Mesenchymal stem cell (in vitro differentiated cells and primary cell): ENCODE measurements at regions not wholly inside any gene's neighbourhood (a gene's known extent, or its start where the extent isn't known, plus 50 kb on each side); places are given as distances from the start of the nearest gene placed in this dataset.

ENCODE experiments used
- DNase-seq: peaks from one replicate; pipeline ENCODE4 v3.0.0-alpha.2; 2013
- H2AFZ ChIP-seq: one replicate; pipeline ENCODE4 v1.6.1; 2013; ENCODE audit warnings: low read depth, mild to moderate bottlenecking, control low read depth, inconsistent platforms, low read length, moderate library complexity
- H2AK5ac ChIP-seq: 2 replicates; pipeline ENCODE4 v1.6.1; 2013; ENCODE audit warnings: low read length, moderate library complexity, mild to moderate bottlenecking, inconsistent platforms; ENCODE audit not compliant: severe bottlenecking
- H2BK120ac ChIP-seq: one replicate; pipeline ENCODE4 v1.6.1; 2013; ENCODE audit warnings: low read depth, mild to moderate bottlenecking, inconsistent platforms, low read length, moderate library complexity
- H2BK12ac ChIP-seq, 2 experiments: one replicate each; pipeline ENCODE4 v1.6.1; 2013; ENCODE audit warnings: inconsistent platforms in 2 of 2, low read length in 2 of 2, mild to moderate bottlenecking in 2 of 2, moderate library complexity in 2 of 2, control low read depth in 1 of 2
- H2BK15ac ChIP-seq: one replicate; pipeline ENCODE4 v1.6.1; 2013; ENCODE audit warnings: mild to moderate bottlenecking, low read depth, inconsistent platforms; ENCODE audit not compliant: poor library complexity, severe bottlenecking
- H2BK5ac ChIP-seq: 2 replicates; pipeline ENCODE4 v1.6.1; 2013; ENCODE audit warnings: low read depth, mild to moderate bottlenecking, low read length, control low read depth, inconsistent platforms; ENCODE audit not compliant: poor library complexity, severe bottlenecking
- H3K14ac ChIP-seq, 2 experiments: one replicate each; pipeline ENCODE4 v1.6.1; 2013; ENCODE audit warnings: inconsistent platforms in 2 of 2, low read length in 2 of 2, control low read depth in 1 of 2, mild to moderate bottlenecking in 1 of 2, moderate library complexity in 1 of 2
- H3K18ac ChIP-seq, 2 experiments: one replicate each; pipeline ENCODE4 v1.6.1; 2013; ENCODE audit warnings: inconsistent platforms in 2 of 2, low read length in 2 of 2, control low read depth in 1 of 2, low read depth in 1 of 2, mild to moderate bottlenecking in 1 of 2
- H3K23ac ChIP-seq, 2 experiments: one replicate each; pipeline ENCODE4 v1.6.1; 2013; ENCODE audit warnings: inconsistent platforms in 2 of 2, low read length in 2 of 2, mild to moderate bottlenecking in 2 of 2, moderate library complexity in 2 of 2, control low read depth in 1 of 2
- H3K27ac ChIP-seq: 2 replicates; pipeline ENCODE4 v1.5.1; 2013; ENCODE audit warnings: mild to moderate bottlenecking, moderate library complexity, low read length, control low read depth, inconsistent platforms; ENCODE audit not compliant: poor library complexity, severe bottlenecking
- H3K27me3 ChIP-seq, 2 experiments: 2 replicates each; pipeline versions ENCODE4 v1.6.1 to v1.7.0; 2013; ENCODE audit warnings: low read length in 2 of 2, mild to moderate bottlenecking in 2 of 2, moderate library complexity in 2 of 2, control low read depth in 1 of 2, inconsistent platforms in 1 of 2; ENCODE audit not compliant: control insufficient read depth in 1 of 2, insufficient read depth in 1 of 2
- H3K36me3 ChIP-seq, 2 experiments: 2 replicates each; pipeline versions ENCODE4 v1.6.1 to v1.7.0; 2013; ENCODE audit warnings: low read length in 2 of 2, control low read depth in 1 of 2, inconsistent platforms in 1 of 2, low read depth in 1 of 2, mild to moderate bottlenecking in 1 of 2; ENCODE audit not compliant: insufficient read depth in 2 of 2, control insufficient read depth in 1 of 2
- H3K4ac ChIP-seq, 2 experiments: one replicate each; pipeline ENCODE4 v1.6.1; 2013; ENCODE audit warnings: inconsistent platforms in 2 of 2, low read length in 2 of 2, mild to moderate bottlenecking in 2 of 2, moderate library complexity in 2 of 2, control low read depth in 1 of 2, low read depth in 1 of 2
- H3K4me1 ChIP-seq: 2 replicates; pipeline ENCODE4 v1.6.1; 2013; ENCODE audit warnings: low read depth, low read length, control low read depth; ENCODE audit not compliant: control insufficient read depth, insufficient read depth
- H3K4me2 ChIP-seq: 2 replicates; pipeline ENCODE4 v1.6.1; 2013; ENCODE audit warnings: low read length, mild to moderate bottlenecking, inconsistent platforms; ENCODE audit not compliant: poor library complexity, severe bottlenecking
- H3K4me3 ChIP-seq, 2 experiments: 2 replicates each; pipeline versions ENCODE4 v1.5.1 to v1.7.0; 2013; ENCODE audit warnings: low read length in 2 of 2, mild to moderate bottlenecking in 2 of 2, control low read depth in 1 of 2, low read depth in 1 of 2; ENCODE audit not compliant: insufficient read depth in 1 of 2
- H3K79me1 ChIP-seq: replicated peaks from 2 replicates; pipeline ENCODE4 v1.6.1; 2013; ENCODE audit warnings: mild to moderate bottlenecking, control low read depth, low read length, inconsistent platforms; ENCODE audit not compliant: poor library complexity, severe bottlenecking
- H3K9ac ChIP-seq: 2 replicates; pipeline ENCODE4 v1.7.0; 2013; ENCODE audit warnings: mild to moderate bottlenecking, low read length, moderate library complexity
- H3K9me3 ChIP-seq: 2 replicates; pipeline ENCODE4 v1.7.0; 2013; ENCODE audit warnings: mild to moderate bottlenecking, low read length; ENCODE audit not compliant: control insufficient read depth
- H4K8ac ChIP-seq: one replicate; pipeline ENCODE4 v1.6.1; 2013; ENCODE audit warnings: inconsistent platforms, mild to moderate bottlenecking, low read length, moderate library complexity
- H4K91ac ChIP-seq: one replicate; pipeline ENCODE4 v1.6.1; 2013; ENCODE audit warnings: mild to moderate bottlenecking, low read length, inconsistent platforms
- WGBS: methylation state at CpG from one replicate; pipeline ENCODE4 v1.1.7; 2013; ENCODE audit warnings: mixed read lengths; 5-methylcytosine and 5-hydroxymethylcytosine counted together

DNA sequence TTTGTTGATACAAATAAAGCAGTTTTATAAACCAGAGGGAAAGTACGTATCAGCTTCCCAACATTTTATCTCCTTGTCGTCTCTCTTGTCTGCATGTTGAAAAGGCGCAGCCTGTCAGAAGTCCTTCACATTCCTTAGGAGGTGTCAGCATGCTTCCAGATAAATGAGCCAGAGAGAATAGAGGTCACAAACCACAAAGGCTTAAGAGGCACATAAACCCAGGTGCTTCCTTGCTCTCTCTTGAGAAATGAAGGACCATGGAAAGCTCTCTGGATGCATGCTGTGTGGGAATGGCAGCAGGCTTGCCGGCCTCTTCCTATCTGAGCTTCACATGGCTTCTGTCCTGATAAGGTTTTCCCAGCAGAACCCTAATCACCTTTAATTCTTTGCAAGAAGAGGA lies 448.5 kb downstream of the XPNPEP1 start:
- WGBS, result 17% methylated on average over 4 of the region's 4 CpGs
- H3K9ac ChIP-seq, result no peak overlapping the region

DNA sequence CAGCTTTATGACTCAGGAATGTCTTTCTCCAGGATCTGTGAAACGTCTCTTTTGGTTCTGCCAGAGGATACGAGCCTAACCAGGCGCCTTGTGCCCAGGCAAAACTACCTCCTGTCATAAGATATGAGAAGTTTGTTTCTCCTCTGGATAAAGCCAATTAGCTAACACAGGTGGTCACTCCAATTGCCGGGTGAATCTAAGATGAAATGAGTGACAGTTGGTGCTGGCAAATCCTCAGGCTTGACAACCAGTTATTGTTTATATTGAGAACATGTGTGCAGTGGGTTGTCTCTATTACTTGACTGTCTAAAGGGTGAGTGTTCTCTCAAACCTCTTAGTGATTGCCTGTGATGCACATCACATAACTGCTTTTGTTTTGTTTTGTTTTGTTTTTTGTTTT lies 449.1 kb downstream of the XPNPEP1 start:
- 18% methylated on average over 2 of the region's 4 CpGs for WGBS

More for the DNA sequence above, 448.5 kb downstream of the XPNPEP1 start:
- Histone ChIP-seq H2BK5ac (no peak overlapping the region), H2AFZ (no peak overlapping the region), H3K36me3 (no peaks in the 10 kb centered on the region), H2AK5ac (no peak overlapping the region), H4K91ac (no peak overlapping the region), H3K9me3 (no peaks in the 10 kb centered on the region), H3K18ac (no peak overlapping the region), H4K8ac (no peak overlapping the region), H3K4me3 (no peak overlapping the region), H2BK120ac (no peak overlapping the region), H3K14ac (no peak overlapping the region), H2BK15ac (no peak overlapping the region), H2BK12ac (no peak overlapping the region), H3K23ac (no peak overlapping the region), H3K4me2 (no peak overlapping the region), H3K79me1 (no peaks in the 10 kb centered on the region), H3K4ac (no peak overlapping the region), H3K27ac (no peak overlapping the region), H3K27me3 (no peaks in the 10 kb centered on the region), H3K4me1 (no peaks in the 10 kb centered on the region)
- peak; percentile 3 for DNase-seq

DNA sequence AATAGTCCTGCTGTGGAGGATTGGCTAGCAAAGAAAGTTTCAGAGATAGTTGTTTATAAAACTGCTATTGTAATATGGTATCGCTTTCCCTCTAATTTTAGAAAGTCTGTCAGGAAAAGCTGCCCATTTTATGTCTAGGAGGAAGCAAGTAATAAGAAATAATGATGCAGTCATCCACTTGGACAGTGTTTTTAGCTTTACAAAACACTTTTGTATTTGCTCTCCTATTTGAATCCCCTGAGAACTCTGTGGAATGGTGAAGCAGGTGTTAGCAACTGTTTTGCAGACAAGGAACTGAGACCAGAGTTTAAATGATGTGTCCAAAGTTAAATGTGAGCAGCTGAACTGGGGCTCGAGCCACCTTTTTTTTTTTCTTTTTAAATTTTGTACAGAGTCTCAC lies 455.8 kb downstream of the XPNPEP1 start:
- no peak overlapping the region for H2AFZ ChIP-seq
- H4K91ac ChIP-seq, result no peak overlapping the region
- H3K9ac ChIP-seq, result no peak overlapping the region
- H3K36me3 ChIP-seq, result no peaks in the 10 kb centered on the region
- no peaks in the 10 kb centered on the region for H3K4me1 ChIP-seq
- no peak overlapping the region for H3K23ac ChIP-seq
- WGBS, result 65% methylated on average over 2 of the region's 2 CpGs
- no peak for DNase-seq
- no peaks in the 10 kb centered on the region for H3K9me3 ChIP-seq
- H3K79me1 ChIP-seq, result no peaks in the 10 kb centered on the region
- no peak overlapping the region for H2BK120ac ChIP-seq
- no peak overlapping the region for H2BK12ac ChIP-seq
- H3K14ac ChIP-seq, result no peak overlapping the region
- no peaks in the 10 kb centered on the region for H3K27me3 ChIP-seq
- no peak overlapping the region for H3K18ac ChIP-seq
- H3K4me3 ChIP-seq, result no peak overlapping the region
- H3K27ac ChIP-seq, result no peak overlapping the region
- H4K8ac ChIP-seq, result no peak overlapping the region
- no peak overlapping the region for H2BK5ac ChIP-seq
- no peak overlapping the region for H2AK5ac ChIP-seq
- H3K4ac ChIP-seq, result no peak overlapping the region
- H2BK15ac ChIP-seq, result no peak overlapping the region
- no peak overlapping the region for H3K4me2 ChIP-seq

More for the DNA sequence above, 449.1 kb downstream of the XPNPEP1 start:
- no peak overlapping the region for H3K4me2 ChIP-seq
- no peak overlapping the region for H2BK120ac ChIP-seq
- H3K4ac ChIP-seq, result no peak overlapping the region
- H2BK12ac ChIP-seq, result no peak overlapping the region
- H3K4me3 ChIP-seq, result no peak overlapping the region
- no peak overlapping the region for H2BK15ac ChIP-seq
- H3K14ac ChIP-seq, result no peak overlapping the region
- H2AK5ac ChIP-seq, result no peak overlapping the region
- no peak overlapping the region for H2AFZ ChIP-seq
- H4K8ac ChIP-seq, result no peak overlapping the region
- no peaks in the 10 kb centered on the region for H3K36me3 ChIP-seq
- no peak overlapping the region for H3K23ac ChIP-seq
- no peaks in the 10 kb centered on the region for H3K27me3 ChIP-seq
- DNase-seq, result no peak
- no peak overlapping the region for H3K27ac ChIP-seq
- no peaks in the 10 kb centered on the region for H3K4me1 ChIP-seq
- no peaks in the 10 kb centered on the region for H3K9me3 ChIP-seq
- no peaks in the 10 kb centered on the region for H3K79me1 ChIP-seq
- H4K91ac ChIP-seq, result no peak overlapping the region
- H3K9ac ChIP-seq, result no peak overlapping the region
- no peak overlapping the region for H3K18ac ChIP-seq
- H2BK5ac ChIP-seq, result no peak overlapping the region

DNA sequence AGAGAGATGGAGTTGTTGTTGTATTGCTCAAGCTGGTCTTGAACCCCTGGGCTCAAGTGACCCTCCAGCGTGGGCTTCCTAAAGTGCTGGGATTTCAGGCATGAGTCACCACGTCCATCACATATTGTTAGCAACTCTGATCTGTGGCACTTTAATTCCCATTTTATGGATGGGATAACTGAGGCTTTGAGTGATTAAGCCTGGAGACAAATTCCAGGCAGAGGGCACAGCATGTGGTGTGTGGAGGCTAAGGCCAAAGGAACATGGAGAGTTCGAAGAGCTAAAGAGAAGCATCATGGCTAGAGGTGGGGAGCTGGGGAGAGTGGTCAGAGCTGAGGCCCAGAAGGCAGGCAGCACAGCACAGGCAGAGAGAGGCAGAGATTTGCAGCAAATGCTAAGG lies 458.4 kb downstream of the XPNPEP1 start:
- Histone ChIP-seq H3K4me3 (no peak overlapping the region), H2BK12ac (no peak overlapping the region), H3K4me2 (no peak overlapping the region), H2AK5ac (no peak overlapping the region), H4K91ac (no peak overlapping the region), H3K27me3 (no peaks in the 10 kb centered on the region), H2AFZ (no peak overlapping the region), H3K14ac (no peak overlapping the region), H3K18ac (no peak overlapping the region), H4K8ac (no peak overlapping the region), H3K4ac (no peak overlapping the region), H3K23ac (no peak overlapping the region), H3K36me3 (no peaks in the 10 kb centered on the region), H3K79me1 (no peaks in the 10 kb centered on the region), H3K9ac (no peak overlapping the region), H2BK15ac (no peak overlapping the region), H2BK5ac (no peak overlapping the region), H3K27ac (no peak overlapping the region), H3K4me1 (no peaks in the 10 kb centered on the region), H3K9me3 (no peaks in the 10 kb centered on the region), H2BK120ac (no peak overlapping the region)
- DNase-seq, result no peak
- 92% methylated on average over 2 of the region's 3 CpGs for WGBS
